ENCODE measurements at regions not wholly inside any gene's neighbourhood (a gene's known extent, or its start where the extent isn't known, plus 50 kb on each side); places are given as distances from the start of the nearest gene placed in this dataset.
"Not testable (repeated sequence)": the region's sequence is repeated elsewhere in the genome, so short reads cannot be mapped to it uniquely, and the experiment has no call there.

DNA sequence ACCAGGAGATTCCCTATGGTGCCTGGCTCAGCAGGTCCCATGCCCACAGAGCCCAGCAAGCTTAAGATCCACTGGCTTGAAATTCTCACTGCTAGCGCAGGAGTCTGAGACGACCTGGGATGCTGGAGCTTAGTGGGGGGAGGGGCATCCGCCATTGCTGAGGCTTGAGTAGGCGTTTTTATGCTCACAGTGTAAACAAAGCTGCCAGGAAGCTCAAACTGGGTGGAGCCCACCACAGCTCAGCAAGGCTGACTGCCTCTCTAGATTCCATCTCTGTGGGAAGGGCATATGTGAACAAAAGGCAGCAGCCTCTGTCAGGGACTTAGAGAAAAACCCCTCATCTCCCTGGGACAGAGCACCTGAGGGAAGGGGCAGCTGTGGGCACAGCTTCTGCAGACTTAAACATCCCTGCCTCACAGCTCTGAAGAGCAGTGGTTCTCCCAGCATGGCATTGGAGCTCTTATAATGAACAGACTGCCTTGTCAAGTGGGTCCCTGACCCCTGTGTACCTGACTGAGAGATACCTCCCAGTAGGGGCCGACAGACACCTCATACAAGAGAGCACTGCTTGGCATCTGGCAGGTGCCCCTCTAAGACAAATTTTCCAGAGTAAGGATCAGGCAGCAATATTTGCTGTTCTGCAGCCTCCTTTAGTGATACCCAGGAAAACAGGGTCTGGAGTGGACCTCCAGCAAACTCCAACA, 231.5 kb upstream of the SETMAR start:
- H3K36me3 Mint-ChIP-seq (ENCODE audit: low read depth): no peaks in the 10 kb centered on the region
- H3K27ac Mint-ChIP-seq: no peak overlapping the region
- no peak for DNase-seq
- CTCF ChIA-PET: no interaction called here
- no peak for TF ChIP-seq CTCF (IDR thresholded peaks at IDR 0.05)
- H3K4me3 Mint-ChIP-seq: no peak overlapping the region
- intact Hi-C loops (cut with micrococcal nuclease): no loop called here
- no peaks in the 10 kb centered on the region for H3K4me1 Mint-ChIP-seq (ENCODE audit: low read depth)
- POLR2A ChIA-PET: no interaction called here
- H3K27me3 Mint-ChIP-seq: no peaks in the 10 kb centered on the region
- peaks cover 3% of the 10 kb centered on the region for H3K9me3 Mint-ChIP-seq
- ATAC-seq: no peak

DNA sequence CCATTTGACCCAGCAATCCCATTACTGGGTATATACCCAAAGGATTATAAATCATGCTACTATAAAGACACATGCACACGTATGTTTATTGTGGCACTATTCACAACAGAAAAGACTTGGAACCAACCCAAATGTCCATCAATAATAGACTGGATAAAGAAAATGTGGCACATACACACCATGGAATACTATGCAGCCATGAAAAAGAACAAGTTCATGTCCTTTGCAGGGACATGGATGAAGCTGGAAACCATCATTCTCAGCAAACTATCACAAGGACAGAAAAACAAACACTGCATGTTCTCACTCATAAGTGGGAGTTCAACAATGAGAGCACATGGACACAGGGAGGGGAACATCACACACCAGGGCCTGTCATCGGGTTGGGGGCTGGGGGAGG, 225.9 kb upstream of the SETMAR start:
- H3K27me3 Mint-ChIP-seq; CTCF ChIA-PET; DNase-seq; H3K9me3 Mint-ChIP-seq; intact Hi-C loops (cut with micrococcal nuclease); H3K4me1 Mint-ChIP-seq (ENCODE audit: low read depth); ATAC-seq; H3K4me3 Mint-ChIP-seq; POLR2A ChIA-PET; H3K36me3 Mint-ChIP-seq (ENCODE audit: low read depth); H3K27ac Mint-ChIP-seq: not testable (repeated sequence)

DNA sequence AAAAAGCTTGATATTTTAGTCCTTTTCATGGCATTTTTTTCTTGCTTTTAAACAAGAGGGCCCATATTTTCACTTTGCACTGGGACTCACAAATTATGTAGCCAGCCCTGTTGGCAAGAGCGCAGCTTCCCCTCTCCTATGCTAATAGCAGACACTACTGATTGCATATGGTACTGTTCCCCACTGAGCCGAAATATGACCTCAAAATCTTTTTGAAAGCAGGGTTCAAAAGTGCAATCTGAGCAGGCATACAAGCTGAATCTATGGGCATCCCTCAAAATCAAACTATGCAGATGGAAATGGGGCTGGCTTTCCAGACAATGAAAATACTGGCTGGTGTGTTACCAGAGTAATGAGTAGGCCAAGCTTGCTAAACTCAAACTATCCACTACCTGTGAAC, 225.2 kb upstream of the SETMAR start:
- H3K27me3 Mint-ChIP-seq: no peaks in the 10 kb centered on the region
- ChIA-PET CTCF (no interaction called here), POLR2A (interaction anchor here (1.1 to 1.4 kb wide), 2 partner anchors 24 to 1896 kb away, joined by 3 to 4 read pairs; no protein-coding TSS in a partner anchor)
- H3K27ac Mint-ChIP-seq: no peak overlapping the region
- ATAC-seq: no peak
- H3K4me3 Mint-ChIP-seq: no peak overlapping the region
- H3K4me1 Mint-ChIP-seq (ENCODE audit: low read depth): no peaks in the 10 kb centered on the region
- no peak for TF ChIP-seq CTCF (IDR thresholded peaks at IDR 0.05)
- no peaks in the 10 kb centered on the region for H3K36me3 Mint-ChIP-seq (ENCODE audit: low read depth)
- intact Hi-C loops (cut with micrococcal nuclease): no loop called here
- no peak for DNase-seq
- peaks cover 3% of the 10 kb centered on the region for H3K9me3 Mint-ChIP-seq

GRCh38 chr3:4078903-4079302, 224.3 kb upstream of the SETMAR start:
- H3K4me1 Mint-ChIP-seq (ENCODE audit: low read depth): no peaks in the 10 kb centered on the region
- no peak for DNase-seq
- no peaks in the 10 kb centered on the region for H3K36me3 Mint-ChIP-seq (ENCODE audit: low read depth)
- H3K9me3 Mint-ChIP-seq: peaks cover 3% of the 10 kb centered on the region
- no peak for TF ChIP-seq CTCF (IDR thresholded peaks at IDR 0.05)
- ChIA-PET POLR2A (interaction anchor here (1.4 kb wide), 1 partner anchor 25 kb away, joined by 4 read pairs; no protein-coding TSS in a partner anchor), CTCF (no interaction called here)
- no peak overlapping the region for H3K4me3 Mint-ChIP-seq
- no peaks in the 10 kb centered on the region for H3K27me3 Mint-ChIP-seq
- no peak for ATAC-seq
- intact Hi-C loops (cut with micrococcal nuclease): no loop called here
- H3K27ac Mint-ChIP-seq: no peak overlapping the region

DNA sequence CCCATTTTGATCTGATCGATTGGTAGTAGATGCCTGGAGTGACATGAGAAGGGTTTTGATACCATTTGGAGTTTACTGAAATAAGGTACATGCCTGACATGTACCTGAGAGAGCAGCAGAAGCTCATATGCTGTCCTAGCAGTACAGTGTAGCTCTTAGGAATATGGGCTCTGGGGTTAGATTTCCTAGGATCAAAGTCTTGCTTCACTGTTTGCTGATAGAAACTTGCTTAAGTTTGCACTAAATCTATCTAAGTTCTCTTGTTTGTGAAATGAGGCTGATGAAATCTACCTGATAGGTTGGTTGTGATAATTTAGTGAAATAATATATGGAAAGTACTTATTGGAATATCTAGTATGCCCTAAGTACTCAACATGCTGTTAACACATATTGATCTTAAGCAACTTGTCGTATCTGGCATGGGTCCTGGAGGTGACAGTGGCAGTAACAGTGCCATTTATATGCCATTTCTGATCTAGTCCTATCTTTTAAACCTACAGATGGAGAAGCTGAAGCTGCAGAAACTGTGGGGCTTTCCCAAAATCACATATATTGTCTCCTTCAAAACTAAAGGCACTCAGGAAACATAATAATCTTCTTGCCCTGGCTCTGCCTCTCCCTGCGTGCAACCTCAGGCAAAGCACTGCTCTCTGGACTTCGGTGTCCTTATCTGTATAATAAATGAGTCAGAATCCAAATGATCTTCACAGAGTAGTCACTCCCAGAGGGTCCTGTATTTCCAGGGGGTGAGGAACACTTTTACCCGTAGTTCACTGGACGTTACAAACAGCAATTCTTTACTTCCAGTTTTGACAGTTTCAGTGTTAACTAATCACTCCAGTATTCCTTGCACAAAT, 223.6 kb upstream of the SETMAR start:
- Mint-ChIP-seq H3K9me3 (peaks cover 3% of the 10 kb centered on the region), H3K4me3 (no peak overlapping the region), H3K4me1 (ENCODE audit: low read depth) (no peaks in the 10 kb centered on the region), H3K36me3 (ENCODE audit: low read depth) (no peaks in the 10 kb centered on the region), H3K27ac (no peak overlapping the region), H3K27me3 (no peaks in the 10 kb centered on the region)
- POLR2A ChIA-PET: no interaction called here
- ATAC-seq: no peak
- no peak for TF ChIP-seq CTCF (IDR thresholded peaks at IDR 0.05)
- CTCF ChIA-PET: no interaction called here
- intact Hi-C loops (cut with micrococcal nuclease): no loop called here
- no peak for DNase-seq
